ENCODE measurements at regions not wholly inside any gene's neighbourhood (a gene's known extent, or its start where the extent isn't known, plus 50 kb on each side); places are given as distances from the start of the nearest gene placed in this dataset.
A peak's percentile ranks its signal among the peaks of the same experiment; 100 is the strongest.

- ATAC-seq (no peak), DNase-seq (ENCODE audit: low spot score) (no peak)
Observed at GRCh38 chrX:39576041-39576872, 521.5 kb downstream of the BCOR start.

GRCh38 chrX:39577206-39577984 is 520.4 kb downstream of the BCOR start:
- DNase-seq (ENCODE audit: low spot score), result no peak
- no peak for ATAC-seq

GRCh38 chrX:39577985-39578869 is 519.5 kb downstream of the BCOR start:
- DNase-seq (ENCODE audit: low spot score), result no peak
- no peak for ATAC-seq

GRCh38 chrX:39580043-39580442 is 517.7 kb downstream of the BCOR start:
- no peak for DNase-seq (ENCODE audit: low spot score)

GRCh38 chrX:39581411-39581810 is 516.3 kb downstream of the BCOR start:
- ATAC-seq (no peak), DNase-seq (ENCODE audit: low spot score) (no peak)

More at GRCh38 chrX:39580043-39580442, 517.7 kb downstream of the BCOR start:
- ATAC-seq, result peak; percentile 44

- DNase-seq (ENCODE audit: low spot score), result no peak
- no peak for ATAC-seq
Observed at GRCh38 chrX:39582091-39582490, 515.7 kb downstream of the BCOR start.

GRCh38 chrX:39582976-39583375 is 514.8 kb downstream of the BCOR start:
- no peak for ATAC-seq

GRCh38 chrX:39585808-39586207 is 511.9 kb downstream of the BCOR start:
- ATAC-seq (no peak), DNase-seq (ENCODE audit: low spot score) (no peak)

More at GRCh38 chrX:39582976-39583375, 514.8 kb downstream of the BCOR start:
- no peak for DNase-seq (ENCODE audit: low spot score)

GRCh38 chrX:39586359-39586758 is 511.4 kb downstream of the BCOR start:
- ATAC-seq (no peak), DNase-seq (ENCODE audit: low spot score) (no peak)

- ATAC-seq (no peak), DNase-seq (ENCODE audit: low spot score) (no peak)
Observed at GRCh38 chrX:39591099-39591498, 506.7 kb downstream of the BCOR start.

GRCh38 chrX:39592776-39593175 is 505.0 kb downstream of the BCOR start:
- no peak for DNase-seq (ENCODE audit: low spot score)
- ATAC-seq, result no peak

GRCh38 chrX:39595977-39596376 is 501.8 kb downstream of the BCOR start:
- no peak for ATAC-seq
- DNase-seq (ENCODE audit: low spot score), result no peak

- DNase-seq (ENCODE audit: low spot score), result no peak
- ATAC-seq, result no peak
Observed at GRCh38 chrX:39596437-39596836, 501.3 kb downstream of the BCOR start.

- DNase-seq (ENCODE audit: low spot score) (no peak), ATAC-seq (no peak)
Observed at GRCh38 chrX:39599339-39599738, 498.4 kb downstream of the BCOR start.

GRCh38 chrX:39600222-39600621 is 497.5 kb downstream of the BCOR start:
- ATAC-seq, result no peak

GRCh38 chrX:39601231-39602177 is 496.3 kb downstream of the BCOR start:
- DNase-seq (ENCODE audit: low spot score) (no peak), ATAC-seq (no peak)

More at GRCh38 chrX:39600222-39600621, 497.5 kb downstream of the BCOR start:
- no peak for DNase-seq (ENCODE audit: low spot score)

- ATAC-seq (no peak), DNase-seq (ENCODE audit: low spot score) (no peak)
Observed at GRCh38 chrX:39602195-39602594, 495.6 kb downstream of the BCOR start.

GRCh38 chrX:39603230-39603629 is 494.5 kb downstream of the BCOR start:
- ATAC-seq (no peak), DNase-seq (ENCODE audit: low spot score) (no peak)

GRCh38 chrX:39605183-39605582 is 492.6 kb downstream of the BCOR start:
- ATAC-seq (no peak), DNase-seq (ENCODE audit: low spot score) (no peak)

- ATAC-seq (no peak), DNase-seq (ENCODE audit: low spot score) (no peak)
Observed at GRCh38 chrX:39605866-39606265, 491.9 kb downstream of the BCOR start.
